ENCODE measurements at regions not wholly inside any gene's neighbourhood (a gene's known extent, or its start where the extent isn't known, plus 50 kb on each side); places are given as distances from the start of the nearest gene placed in this dataset.
"Not testable (repeated sequence)": the region's sequence is repeated elsewhere in the genome, so short reads cannot be mapped to it uniquely, and the experiment has no call there.

- Histone ChIP-seq H4K91ac (ENCODE audit: low read length) (no peak overlapping the region), H3K4me2 (ENCODE audit: low read length, poor library complexity, severe bottlenecking) (no peak overlapping the region), H3K36me3 (ENCODE audit: control insufficient read depth in 1 of 2, insufficient read depth in 2 of 2, low read depth in 1 of 2, low read length in 2 of 2) (no peaks in the 10 kb centered on the region), H3K79me1 (replicated peaks; ENCODE audit: low read length, poor library complexity, severe bottlenecking) (no peaks in the 10 kb centered on the region), H2AK5ac (ENCODE audit: low read length, severe bottlenecking) (no peak overlapping the region), H4K8ac (ENCODE audit: low read length) (no peak overlapping the region), H3K27me3 (ENCODE audit: control insufficient read depth in 1 of 2, insufficient read depth in 1 of 2, low read length in 2 of 2) (no peaks in the 10 kb centered on the region), H2BK12ac (ENCODE audit: low read length in 2 of 2) (no peak overlapping the region), H2BK15ac (ENCODE audit: low read depth, poor library complexity, severe bottlenecking) (no peak overlapping the region), H3K4me1 (ENCODE audit: control insufficient read depth, insufficient read depth, low read depth, low read length) (peaks cover 2% of the 10 kb centered on the region), H3K4ac (ENCODE audit: low read depth in 1 of 2, low read length in 2 of 2) (no peak overlapping the region), H3K4me3 (ENCODE audit: insufficient read depth in 1 of 2, low read depth in 1 of 2, low read length in 2 of 2) (no peak overlapping the region), H3K23ac (ENCODE audit: low read length in 2 of 2) (no peak overlapping the region), H3K14ac (ENCODE audit: low read length in 2 of 2) (no peak overlapping the region), H3K9ac (ENCODE audit: low read length) (no peak overlapping the region), H3K9me3 (ENCODE audit: control insufficient read depth, low read length) (no peaks in the 10 kb centered on the region), H3K27ac (ENCODE audit: low read length, poor library complexity, severe bottlenecking) (no peak overlapping the region), H2AFZ (ENCODE audit: low read depth, low read length) (no peak overlapping the region), H2BK120ac (ENCODE audit: low read depth, low read length) (no peak overlapping the region), H2BK5ac (ENCODE audit: low read depth, low read length, poor library complexity, severe bottlenecking) (no peak overlapping the region), H3K18ac (ENCODE audit: low read depth in 1 of 2, low read length in 2 of 2) (no peak overlapping the region)
- no CpG with 5 or more reads among the region's 2 CpGs for WGBS
- DNase-seq, result no peak
Measured at GRCh38 chr1:105462308-105462707, 1594.2 kb upstream of the PRMT6 start.

GRCh38 chr1:105467549-105467948 lies 1588.9 kb upstream of the PRMT6 start:
- Histone ChIP-seq H2BK15ac (ENCODE audit: low read depth, poor library complexity, severe bottlenecking) (no peak overlapping the region), H3K9me3 (ENCODE audit: control insufficient read depth, low read length) (no peaks in the 10 kb centered on the region), H3K4me1 (ENCODE audit: control insufficient read depth, insufficient read depth, low read depth, low read length) (no peaks in the 10 kb centered on the region), H3K27ac (ENCODE audit: low read length, poor library complexity, severe bottlenecking) (no peak overlapping the region), H3K14ac (ENCODE audit: low read length in 2 of 2) (no peak overlapping the region), H2BK120ac (ENCODE audit: low read depth, low read length) (no peak overlapping the region), H3K4ac (ENCODE audit: low read depth in 1 of 2, low read length in 2 of 2) (no peak overlapping the region), H3K23ac (ENCODE audit: low read length in 2 of 2) (no peak overlapping the region), H2BK5ac (ENCODE audit: low read depth, low read length, poor library complexity, severe bottlenecking) (no peak overlapping the region), H3K36me3 (ENCODE audit: control insufficient read depth in 1 of 2, insufficient read depth in 2 of 2, low read depth in 1 of 2, low read length in 2 of 2) (no peaks in the 10 kb centered on the region), H4K8ac (ENCODE audit: low read length) (no peak overlapping the region), H3K18ac (ENCODE audit: low read depth in 1 of 2, low read length in 2 of 2) (no peak overlapping the region), H2AFZ (ENCODE audit: low read depth, low read length) (no peak overlapping the region), H3K9ac (ENCODE audit: low read length) (no peak overlapping the region), H3K4me2 (ENCODE audit: low read length, poor library complexity, severe bottlenecking) (no peak overlapping the region), H4K91ac (ENCODE audit: low read length) (no peak overlapping the region), H2AK5ac (ENCODE audit: low read length, severe bottlenecking) (no peak overlapping the region), H2BK12ac (ENCODE audit: low read length in 2 of 2) (no peak overlapping the region), H3K4me3 (ENCODE audit: insufficient read depth in 1 of 2, low read depth in 1 of 2, low read length in 2 of 2) (no peak overlapping the region), H3K27me3 (ENCODE audit: control insufficient read depth in 1 of 2, insufficient read depth in 1 of 2, low read length in 2 of 2) (no peaks in the 10 kb centered on the region), H3K79me1 (replicated peaks; ENCODE audit: low read length, poor library complexity, severe bottlenecking) (no peaks in the 10 kb centered on the region)
- no peak for DNase-seq

GRCh38 chr1:105470541-105470940 lies 1585.9 kb upstream of the PRMT6 start:
- 88% methylated on average over 6 of the region's 7 CpGs for WGBS
- not testable (repeated sequence) for H3K79me1 ChIP-seq (replicated peaks; ENCODE audit: low read length, poor library complexity, severe bottlenecking); DNase-seq

GRCh38 chr1:105483436-105483835 lies 1573.0 kb upstream of the PRMT6 start:
- H2BK5ac ChIP-seq (ENCODE audit: low read depth, low read length, poor library complexity, severe bottlenecking), result no peak overlapping the region
- H3K27me3 ChIP-seq (ENCODE audit: control insufficient read depth in 1 of 2, insufficient read depth in 1 of 2, low read length in 2 of 2), result no peaks in the 10 kb centered on the region
- H3K79me1 ChIP-seq (replicated peaks; ENCODE audit: low read length, poor library complexity, severe bottlenecking), result no peaks in the 10 kb centered on the region
- H3K18ac ChIP-seq (ENCODE audit: low read depth in 1 of 2, low read length in 2 of 2), result no peak overlapping the region
- H4K8ac ChIP-seq (ENCODE audit: low read length), result no peak overlapping the region
- H3K4me3 ChIP-seq (ENCODE audit: insufficient read depth in 1 of 2, low read depth in 1 of 2, low read length in 2 of 2), result peak overlapping the region in 1 of 2 experiments; percentile 4
- no peak overlapping the region for H3K4me2 ChIP-seq (ENCODE audit: low read length, poor library complexity, severe bottlenecking)
- H3K9me3 ChIP-seq (ENCODE audit: control insufficient read depth, low read length), result no peaks in the 10 kb centered on the region
- H2AK5ac ChIP-seq (ENCODE audit: low read length, severe bottlenecking), result no peak overlapping the region
- H3K23ac ChIP-seq (ENCODE audit: low read length in 2 of 2), result no peak overlapping the region
- H3K27ac ChIP-seq (ENCODE audit: low read length, poor library complexity, severe bottlenecking), result no peak overlapping the region
- H2AFZ ChIP-seq (ENCODE audit: low read depth, low read length), result no peak overlapping the region
- no peak overlapping the region for H3K9ac ChIP-seq (ENCODE audit: low read length)
- H2BK15ac ChIP-seq (ENCODE audit: low read depth, poor library complexity, severe bottlenecking), result no peak overlapping the region
- no peak overlapping the region for H3K4ac ChIP-seq (ENCODE audit: low read depth in 1 of 2, low read length in 2 of 2)
- no peak overlapping the region for H2BK120ac ChIP-seq (ENCODE audit: low read depth, low read length)
- H3K36me3 ChIP-seq (ENCODE audit: control insufficient read depth in 1 of 2, insufficient read depth in 2 of 2, low read depth in 1 of 2, low read length in 2 of 2), result no peaks in the 10 kb centered on the region
- H4K91ac ChIP-seq (ENCODE audit: low read length), result no peak overlapping the region
- no peak overlapping the region for H2BK12ac ChIP-seq (ENCODE audit: low read length in 2 of 2)
- DNase-seq, result no peak
- H3K4me1 ChIP-seq (ENCODE audit: control insufficient read depth, insufficient read depth, low read depth, low read length), result no peaks in the 10 kb centered on the region
- H3K14ac ChIP-seq (ENCODE audit: low read length in 2 of 2), result no peak overlapping the region

More at GRCh38 chr1:105470541-105470940, 1585.9 kb upstream of the PRMT6 start:
- H2BK5ac ChIP-seq (ENCODE audit: low read depth, low read length, poor library complexity, severe bottlenecking); H3K27me3 ChIP-seq (ENCODE audit: control insufficient read depth in 1 of 2, insufficient read depth in 1 of 2, low read length in 2 of 2); H2AFZ ChIP-seq (ENCODE audit: low read depth, low read length); H4K91ac ChIP-seq (ENCODE audit: low read length); H2BK15ac ChIP-seq (ENCODE audit: low read depth, poor library complexity, severe bottlenecking); H3K4me2 ChIP-seq (ENCODE audit: low read length, poor library complexity, severe bottlenecking); H2BK12ac ChIP-seq (ENCODE audit: low read length in 2 of 2); H3K23ac ChIP-seq (ENCODE audit: low read length in 2 of 2); H3K18ac ChIP-seq (ENCODE audit: low read depth in 1 of 2, low read length in 2 of 2); H2BK120ac ChIP-seq (ENCODE audit: low read depth, low read length); H3K9ac ChIP-seq (ENCODE audit: low read length); H3K4ac ChIP-seq (ENCODE audit: low read depth in 1 of 2, low read length in 2 of 2); H3K27ac ChIP-seq (ENCODE audit: low read length, poor library complexity, severe bottlenecking); H3K14ac ChIP-seq (ENCODE audit: low read length in 2 of 2); H3K4me3 ChIP-seq (ENCODE audit: insufficient read depth in 1 of 2, low read depth in 1 of 2, low read length in 2 of 2); H2AK5ac ChIP-seq (ENCODE audit: low read length, severe bottlenecking); H3K9me3 ChIP-seq (ENCODE audit: control insufficient read depth, low read length); H3K4me1 ChIP-seq (ENCODE audit: control insufficient read depth, insufficient read depth, low read depth, low read length); H3K36me3 ChIP-seq (ENCODE audit: control insufficient read depth in 1 of 2, insufficient read depth in 2 of 2, low read depth in 1 of 2, low read length in 2 of 2); H4K8ac ChIP-seq (ENCODE audit: low read length): not testable (repeated sequence)
